ENCODE measurements at regions not wholly inside any gene's neighbourhood (a gene's known extent, or its start where the extent isn't known, plus 50 kb on each side); places are given as distances from the start of the nearest gene placed in this dataset.

DNA sequence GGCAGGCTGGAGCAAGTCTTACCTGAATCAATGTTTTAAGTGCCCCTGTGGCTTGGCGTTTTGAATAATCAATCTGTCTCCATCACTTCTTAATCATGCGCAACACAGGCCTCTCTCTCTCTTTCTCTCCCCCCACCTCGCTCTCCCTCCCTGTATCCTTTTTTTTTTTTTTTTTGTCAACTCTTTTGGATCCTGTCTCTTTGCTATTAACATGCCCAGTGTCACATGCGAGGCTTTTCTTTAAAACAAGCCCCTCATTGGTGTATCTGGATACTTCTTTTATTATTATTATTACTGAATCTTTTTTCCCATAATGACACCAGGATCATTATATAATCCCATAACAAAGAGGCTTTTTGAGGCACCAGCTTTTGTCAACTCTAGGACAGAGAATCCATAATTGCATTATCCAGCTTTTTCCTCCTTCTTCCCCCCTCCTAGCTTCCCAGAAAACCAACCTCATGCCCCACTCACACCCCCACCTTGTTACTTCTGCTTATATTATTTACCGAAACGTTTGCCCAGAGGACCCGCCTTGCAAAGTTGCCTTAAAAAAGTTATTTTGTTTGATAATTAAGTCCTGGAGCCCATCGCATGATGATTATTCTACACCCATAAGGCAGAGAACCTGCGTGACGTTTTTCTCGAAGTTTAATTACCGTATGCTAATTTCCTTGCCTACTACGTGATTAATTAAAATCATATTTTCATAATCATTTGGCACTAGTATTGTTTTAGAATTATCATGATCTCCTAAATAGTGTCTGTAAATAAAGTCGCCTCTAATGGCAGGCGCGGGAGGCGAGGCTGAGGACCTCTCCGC is 148.1 kb upstream of the ZNF536 start:
- intact Hi-C loops (cut with DNase I): loop anchor here (5.0 to 10.0 kb wide), 2 partner anchors 183 to 421 kb away; no protein-coding TSS in a partner anchor
- ATAC-seq: no peak

DNA sequence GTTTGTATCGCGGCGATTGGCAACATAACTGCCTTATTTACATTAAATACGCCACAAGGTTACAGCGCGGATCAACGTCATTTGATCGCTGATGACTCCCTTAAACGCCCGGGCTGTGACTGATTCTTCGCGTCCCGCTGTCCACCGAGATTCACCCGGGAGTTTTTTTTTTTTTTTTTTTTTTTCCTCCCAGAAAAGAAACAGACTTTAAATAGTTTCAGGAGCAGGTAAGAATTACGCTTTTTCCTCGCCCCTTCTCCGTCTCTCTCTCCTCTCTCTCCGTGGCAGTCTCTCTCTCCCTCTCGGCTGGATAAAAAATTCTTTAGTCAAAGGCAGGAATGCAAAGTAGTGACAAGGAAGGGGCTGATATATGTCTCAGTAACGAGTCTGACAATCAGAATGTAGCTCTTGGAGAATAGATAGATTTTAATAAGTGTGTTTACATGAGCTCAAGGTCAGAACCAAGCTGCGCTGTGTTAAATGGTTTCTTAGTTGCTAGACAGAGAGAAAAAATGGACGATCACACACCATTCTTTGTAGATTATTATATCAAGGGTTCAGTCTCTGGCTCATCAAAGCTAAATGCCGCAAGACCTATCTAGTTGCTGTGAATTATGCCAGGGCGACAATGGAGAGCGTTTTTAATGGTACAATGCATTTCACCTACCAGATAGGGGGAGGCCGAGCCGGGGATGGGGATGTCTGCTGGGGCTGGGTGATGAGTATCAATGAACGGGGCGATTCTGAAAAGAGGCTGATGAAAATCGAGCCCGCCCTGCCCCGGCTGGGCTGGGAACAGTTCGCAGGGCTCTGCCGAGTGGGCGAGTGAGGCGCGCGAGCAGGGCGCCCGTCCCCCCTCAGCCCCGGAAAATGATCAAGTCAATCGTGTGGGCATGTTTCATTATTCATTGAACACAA is 147.2 kb upstream of the ZNF536 start:
- intact Hi-C loops (cut with DNase I): loop anchor here (5.0 to 10.0 kb wide), 3 partner anchors 182 to 422 kb away; no protein-coding TSS in a partner anchor
- ATAC-seq: no peak
- DNase-seq: no peak

More for the DNA sequence above, 148.1 kb upstream of the ZNF536 start:
- DNase-seq: no peak

DNA sequence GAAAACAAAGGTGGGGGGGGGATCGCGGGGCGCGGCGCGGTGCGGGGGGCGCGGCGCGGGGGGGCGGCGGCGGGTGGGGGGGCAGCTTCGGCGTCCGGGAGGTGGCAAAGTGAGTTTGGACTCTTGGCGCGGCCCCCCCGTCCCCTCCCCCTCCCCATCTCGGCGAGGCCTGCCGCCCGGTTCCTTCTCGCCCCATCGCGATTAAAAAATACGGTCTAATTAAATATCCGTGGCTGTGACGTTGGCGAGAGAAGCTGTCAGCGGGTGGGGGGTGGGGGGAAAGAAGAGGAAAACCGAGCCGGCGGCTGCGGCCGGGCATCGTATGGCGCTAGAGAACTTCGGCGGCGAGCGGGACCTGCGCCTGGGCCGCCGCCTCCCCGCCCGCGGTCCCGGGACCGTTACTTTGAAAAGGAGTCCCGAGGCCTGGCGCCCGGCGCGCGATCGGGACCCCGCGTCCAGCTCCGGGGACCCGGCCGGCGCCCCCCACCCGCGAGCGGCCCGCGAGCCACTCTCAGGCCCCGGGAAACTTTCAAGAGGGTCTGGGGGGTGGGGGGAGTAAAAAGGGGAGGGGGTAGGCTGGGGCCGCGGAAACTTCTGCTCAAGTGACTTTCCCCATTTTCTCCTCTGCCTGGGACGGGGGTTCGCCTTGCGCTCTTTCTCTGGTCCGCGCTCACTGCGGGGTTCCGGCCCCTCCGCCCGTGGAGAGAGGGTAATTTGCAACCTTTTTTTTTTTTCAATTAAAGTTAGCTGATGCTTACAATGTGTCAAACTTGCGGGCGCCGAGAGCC is 146.3 kb upstream of the ZNF536 start:
- ATAC-seq (no peak), DNase-seq (no peak)
- intact Hi-C loops (cut with DNase I): loop anchor here (5.0 to 10.0 kb wide), 3 partner anchors 181 to 421 kb away; no protein-coding TSS in a partner anchor

DNA sequence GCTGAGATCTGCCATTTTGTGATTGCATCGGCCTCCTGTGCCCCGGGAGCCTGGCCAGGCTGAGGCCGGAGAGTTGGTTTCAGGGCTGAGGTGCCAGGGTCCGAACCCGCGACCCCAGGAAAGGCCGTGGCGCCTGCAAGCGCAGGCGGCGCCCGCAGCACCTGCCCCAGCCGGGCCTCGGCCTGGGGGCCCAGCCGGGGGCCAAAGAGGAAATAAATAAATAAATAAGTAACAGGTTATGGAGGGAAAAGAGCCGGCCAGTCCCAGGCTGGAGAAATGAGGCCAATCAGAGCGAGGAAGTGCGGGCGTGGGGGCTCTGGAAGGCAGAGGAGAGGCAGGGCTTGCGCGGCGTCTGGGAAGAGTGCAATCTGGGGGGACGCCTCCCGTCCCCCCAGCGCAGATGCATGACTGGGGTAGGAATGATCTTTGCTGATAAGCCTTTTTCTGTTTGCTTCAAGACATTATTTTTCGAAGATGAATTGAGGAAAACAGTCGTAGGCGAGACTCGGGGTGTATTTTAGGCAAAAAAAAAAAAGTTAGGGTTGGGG is 145.6 kb upstream of the ZNF536 start:
- no peak for DNase-seq
- peak in 1 of 2 donors; percentile 16 for ATAC-seq

DNA sequence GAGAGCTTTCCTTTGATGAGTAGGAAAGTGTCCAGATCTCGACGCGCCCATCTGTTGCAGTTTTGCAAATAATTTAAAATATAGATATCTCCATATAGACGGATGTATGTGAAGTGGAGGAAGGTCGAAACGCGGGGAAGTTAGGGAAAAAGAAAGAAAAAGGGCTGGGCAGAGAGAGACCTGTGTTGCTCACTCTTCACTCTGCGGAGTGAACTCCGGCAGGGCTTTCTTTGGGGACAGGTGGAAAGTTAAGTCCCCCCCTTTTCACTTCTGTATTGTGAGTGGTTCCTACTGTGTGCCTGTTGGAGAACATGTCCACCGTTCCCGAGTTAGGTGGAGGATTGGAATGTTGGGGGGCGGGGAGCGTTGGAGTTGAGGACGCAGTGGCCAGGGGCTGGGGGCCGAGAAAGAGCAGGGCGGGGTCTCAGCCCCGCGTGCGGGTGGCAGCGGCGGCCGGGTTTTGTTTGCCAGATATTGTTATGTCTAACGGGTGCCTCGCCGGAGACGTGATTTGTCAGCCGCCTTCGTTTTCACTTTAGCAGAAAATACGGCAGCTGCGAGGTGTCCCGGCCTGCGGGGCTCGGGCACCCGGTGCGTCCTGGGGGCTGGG is 145.1 kb upstream of the ZNF536 start:
- intact Hi-C loops (cut with DNase I): loop anchor here (5.0 to 10.0 kb wide), 3 partner anchors 180 to 420 kb away; no protein-coding TSS in a partner anchor
- ATAC-seq (no peak), DNase-seq (no peak)

More for the DNA sequence above, 145.6 kb upstream of the ZNF536 start:
- intact Hi-C loops (cut with DNase I): loop anchor here (5.0 to 10.0 kb wide), 3 partner anchors 181 to 421 kb away; no protein-coding TSS in a partner anchor

DNA sequence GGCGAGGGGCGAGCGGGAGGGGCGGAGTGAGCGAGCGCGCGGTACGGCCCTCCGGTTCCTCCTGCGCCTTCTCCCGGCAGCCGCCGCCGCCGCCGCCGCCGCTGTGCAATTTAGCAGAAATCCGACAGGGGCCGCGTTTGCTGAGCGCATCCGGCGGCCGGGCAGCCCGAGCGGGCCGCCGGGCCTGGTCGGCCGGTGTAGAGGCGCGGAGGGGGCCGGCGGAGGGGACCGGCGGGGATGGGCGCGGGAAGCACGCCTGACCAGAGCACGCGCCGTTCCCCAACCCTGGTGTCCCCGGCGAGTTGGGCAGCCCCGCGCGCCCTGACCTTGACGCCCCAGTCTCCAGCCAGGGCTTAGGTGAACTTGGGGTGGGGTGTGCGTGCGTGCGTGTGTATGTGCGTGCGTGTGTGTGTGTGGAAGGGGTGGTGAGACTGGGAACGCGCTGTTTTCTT is 144.5 kb upstream of the ZNF536 start:
- ATAC-seq (peak; percentile 80 to 82), DNase-seq (peak; percentile 65)
- intact Hi-C loops (cut with DNase I): loop anchor here (5.0 to 10.0 kb wide), 3 partner anchors 180 to 420 kb away; no protein-coding TSS in a partner anchor

DNA sequence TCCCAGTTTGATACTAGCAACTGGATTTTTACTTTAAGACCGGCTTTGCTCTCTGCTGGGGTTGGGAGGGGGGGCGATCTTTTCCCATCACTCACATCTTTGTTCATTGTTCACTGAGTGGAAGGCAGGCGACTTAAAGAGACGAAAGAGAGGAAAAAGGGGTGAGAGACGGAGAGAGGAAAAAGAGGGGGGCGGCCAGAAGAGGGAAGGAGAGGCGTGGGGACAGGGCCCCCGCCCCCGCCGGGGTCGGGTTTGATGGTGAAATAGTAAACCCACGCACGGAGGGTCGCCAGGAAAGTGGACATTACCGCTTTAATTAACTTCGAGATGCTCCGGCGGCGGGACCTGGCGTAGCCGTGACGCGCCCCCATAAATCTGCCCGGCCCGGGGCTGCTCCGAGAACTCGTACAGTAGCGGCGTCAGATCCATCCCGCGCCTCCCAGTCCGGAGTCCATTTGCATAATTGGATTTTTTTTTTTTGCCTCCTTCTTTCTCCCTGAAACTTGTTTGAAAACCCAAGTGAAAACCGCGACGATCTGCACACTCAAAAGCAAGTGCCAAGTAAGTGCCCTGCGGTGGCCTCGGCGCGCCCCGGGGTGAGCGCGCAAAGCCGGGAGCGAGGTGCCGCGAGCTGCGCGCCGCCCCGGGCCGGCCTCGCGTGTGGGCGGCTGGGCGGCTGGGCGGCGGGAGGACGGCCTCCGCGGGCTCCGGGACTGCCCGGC is 143.9 kb upstream of the ZNF536 start:
- intact Hi-C loops (cut with DNase I): loop anchor here (5.0 to 10.0 kb wide), 3 partner anchors 179 to 419 kb away; no protein-coding TSS in a partner anchor
- ATAC-seq: peak in 1 of 2 donors; percentile 47
- DNase-seq: no peak

DNA sequence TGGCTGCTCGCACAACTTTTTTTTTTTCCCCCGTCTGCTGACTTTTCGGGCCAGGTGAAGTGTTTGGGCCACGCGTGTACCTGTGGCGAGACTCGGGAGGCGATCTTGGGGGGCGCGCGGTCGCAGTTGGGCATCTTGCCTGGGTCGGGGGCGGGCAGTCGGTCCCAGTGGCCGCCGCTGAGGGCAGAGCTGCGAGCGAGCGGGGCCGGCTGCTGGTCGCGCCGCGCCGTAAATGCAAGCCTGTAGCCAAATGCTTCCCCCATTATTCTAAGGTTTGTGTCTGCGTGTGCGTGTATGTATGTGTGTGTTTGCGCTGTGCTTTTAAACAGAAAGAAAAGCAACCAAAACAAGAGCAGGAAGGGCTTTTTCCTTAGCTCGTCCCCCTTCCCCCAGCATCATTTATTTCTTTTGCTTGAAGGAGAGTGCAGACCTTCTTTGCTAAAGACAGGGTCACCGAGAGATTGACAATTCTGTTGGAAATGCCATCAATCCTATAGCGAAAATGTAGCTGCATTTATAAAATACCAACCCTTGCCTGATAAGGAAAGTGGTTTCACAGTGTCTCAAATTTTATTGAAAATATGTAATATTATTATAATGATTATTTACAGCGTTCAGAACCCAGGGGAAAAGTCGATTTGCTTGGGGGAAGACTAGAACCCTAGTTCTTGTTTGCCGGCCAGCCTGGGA is 143.2 kb upstream of the ZNF536 start:
- ATAC-seq (no peak), DNase-seq (no peak)
- intact Hi-C loops (cut with DNase I): loop anchor here (5.0 to 10.0 kb wide), 3 partner anchors 178 to 418 kb away; no protein-coding TSS in a partner anchor

DNA sequence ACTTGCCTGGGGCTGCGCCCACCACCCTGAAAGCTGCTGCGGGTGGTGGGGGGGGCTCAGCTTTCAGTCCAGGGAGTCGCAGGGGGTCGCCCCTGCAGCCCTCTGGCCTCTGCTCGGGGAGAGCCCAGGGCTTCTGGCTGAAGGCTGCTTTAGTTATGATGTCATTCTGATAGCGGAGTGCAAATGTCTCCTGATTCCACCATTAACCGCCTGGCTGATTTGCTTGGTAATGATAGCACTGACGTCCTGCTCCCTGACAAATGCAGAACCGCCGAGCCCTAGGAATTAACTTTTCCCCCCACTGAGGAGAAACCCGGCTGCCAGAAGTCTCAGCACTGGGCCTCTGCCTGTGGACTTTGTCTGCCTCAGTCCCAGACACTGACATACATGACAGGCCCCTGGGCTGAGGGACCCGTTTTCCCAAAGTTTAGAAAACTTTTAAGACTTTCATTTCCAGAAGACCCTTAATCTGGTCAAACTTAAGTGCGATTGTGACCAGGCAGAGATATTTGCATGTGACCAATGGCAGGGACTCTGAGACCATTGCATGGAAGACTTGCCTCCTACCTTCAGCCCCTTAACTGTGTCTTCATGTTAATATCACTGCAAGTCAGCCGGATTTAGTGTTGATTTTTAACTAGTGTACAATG is 142.5 kb upstream of the ZNF536 start:
- intact Hi-C loops (cut with DNase I): loop anchor here (5.0 to 10.0 kb wide), 3 partner anchors 178 to 418 kb away; no protein-coding TSS in a partner anchor
- peak in 1 of 2 donors; percentile 18 for ATAC-seq
- no peak for DNase-seq

DNA sequence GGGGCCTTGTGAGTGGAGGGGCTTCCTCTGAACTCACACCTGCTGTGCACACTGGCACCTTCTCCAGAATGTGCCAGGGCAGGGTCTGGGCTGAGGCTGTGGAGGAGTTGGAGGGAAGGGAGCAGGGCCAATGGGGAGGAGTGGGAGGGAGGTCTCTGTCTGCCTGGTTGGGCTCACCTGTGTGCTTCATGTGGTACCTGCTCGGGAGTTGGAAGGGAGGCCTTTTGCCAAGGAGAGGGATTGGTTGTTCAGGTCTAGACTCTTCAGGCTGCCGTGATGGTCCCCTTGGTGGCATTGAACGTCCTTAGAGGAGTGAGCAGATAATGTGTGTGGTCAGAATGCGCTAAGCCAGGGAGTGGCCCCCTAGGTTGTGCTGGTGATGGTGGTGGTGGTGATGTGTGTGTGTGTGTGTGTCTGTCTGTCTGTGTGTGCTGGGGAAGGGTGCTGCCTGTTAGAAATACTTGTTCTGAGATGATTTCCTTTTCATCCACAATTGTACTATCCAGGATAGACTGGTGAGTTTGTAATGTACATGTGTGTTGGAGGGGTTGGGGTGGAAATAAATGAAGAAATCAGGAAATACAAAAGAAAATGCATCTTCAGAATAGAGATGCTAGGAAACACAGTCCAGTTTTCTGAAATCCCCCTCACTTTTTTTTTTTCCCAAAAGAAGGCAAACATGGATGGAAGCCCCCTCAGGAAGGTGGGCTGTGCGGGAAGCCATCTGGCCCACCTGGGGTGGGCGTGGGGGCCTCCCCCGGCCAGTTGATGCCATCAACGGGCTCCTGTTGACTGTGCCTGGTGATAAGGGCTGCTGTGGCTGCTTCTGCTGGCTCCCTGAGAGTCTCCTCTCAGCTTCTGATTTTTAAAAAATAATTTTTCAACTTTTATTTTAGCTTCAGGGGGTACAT is 140.5 kb upstream of the ZNF536 start:
- no peak for ATAC-seq
- intact Hi-C loops (cut with DNase I): no loop called here
- DNase-seq: no peak

DNA sequence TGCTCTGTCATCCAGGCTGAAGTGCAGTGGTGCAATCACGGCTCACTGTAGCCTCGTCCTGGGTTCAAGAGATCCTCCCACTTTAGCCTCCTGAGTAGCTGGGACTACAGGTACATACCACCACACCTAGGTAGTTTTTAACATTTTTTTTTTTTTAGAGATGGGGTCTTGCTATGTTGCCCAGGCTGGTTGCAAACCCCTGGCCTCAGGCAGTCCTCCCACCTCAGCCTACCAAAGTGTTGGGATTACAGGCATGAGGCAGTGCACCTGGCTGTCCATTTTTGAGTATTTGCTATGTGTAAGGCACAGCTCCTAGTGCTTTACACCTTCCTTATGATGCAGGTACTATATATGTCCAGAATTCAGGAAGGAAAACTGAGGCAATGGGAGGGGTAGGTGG is 138.8 kb upstream of the ZNF536 start:
- ATAC-seq (no peak), DNase-seq (no peak)
- intact Hi-C loops (cut with DNase I): no loop called here

DNA sequence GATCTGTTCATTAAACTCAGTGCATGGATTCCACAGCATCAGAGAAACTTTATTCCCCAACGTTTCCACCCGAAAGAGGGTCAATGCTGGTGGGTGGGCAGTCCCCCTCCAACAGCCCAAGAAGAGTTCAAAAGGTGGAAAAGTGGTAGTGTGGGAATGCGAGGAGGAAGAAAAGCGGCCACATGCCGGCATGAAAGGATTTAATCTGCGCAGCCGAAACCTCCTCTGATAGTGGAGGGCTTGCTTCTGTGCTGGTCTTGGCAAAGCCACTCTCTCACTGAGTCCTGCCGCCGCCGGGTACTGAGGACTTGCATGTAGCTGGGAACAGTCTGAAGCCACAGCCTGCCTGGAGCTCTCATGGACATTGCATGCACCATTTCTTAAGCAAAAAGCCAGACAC is 136.2 kb upstream of the ZNF536 start:
- intact Hi-C loops (cut with DNase I): no loop called here
- no peak for DNase-seq
- ATAC-seq: peak in 1 of 2 donors; percentile 59

DNA sequence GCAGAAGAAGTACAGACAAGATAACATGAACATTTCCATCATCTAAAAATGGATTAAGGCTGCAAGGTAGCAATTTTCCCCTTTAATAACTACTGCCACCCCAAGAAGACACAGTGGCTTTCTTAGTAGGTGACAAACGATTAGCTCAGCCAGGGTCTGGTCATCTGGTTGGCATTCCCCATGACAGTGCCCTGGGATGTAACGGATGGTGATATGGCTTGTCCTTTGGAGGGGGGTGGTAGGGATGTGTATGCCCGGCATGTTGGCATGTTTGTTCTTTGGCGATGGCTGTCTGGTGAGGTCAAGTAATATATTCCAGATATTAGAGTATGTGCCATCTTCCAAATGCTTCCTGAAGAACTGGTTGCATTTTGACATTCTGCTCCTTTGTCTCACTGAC is 135.6 kb upstream of the ZNF536 start:
- ATAC-seq (no peak), DNase-seq (no peak)
- intact Hi-C loops (cut with DNase I): no loop called here

DNA sequence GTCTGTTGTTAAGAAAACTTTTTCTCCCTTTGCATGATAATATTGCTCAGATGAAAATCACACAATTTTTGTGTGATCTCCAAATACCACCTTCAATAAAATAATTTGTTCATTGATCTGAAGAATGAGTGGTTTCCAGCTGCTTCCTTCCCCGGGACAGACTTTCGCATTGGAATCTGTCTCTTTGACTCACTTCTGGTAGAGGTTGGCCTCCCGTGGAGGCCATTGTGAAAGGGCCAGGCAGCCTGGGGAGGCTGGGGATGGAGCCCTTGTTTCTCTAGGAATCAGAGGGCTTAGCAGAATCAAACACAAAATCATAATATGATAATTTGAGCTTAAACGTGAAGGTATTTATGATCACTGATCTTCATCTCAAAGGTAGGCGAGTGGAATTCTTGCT is 135.0 kb upstream of the ZNF536 start:
- ATAC-seq: no peak
- intact Hi-C loops (cut with DNase I): no loop called here
- no peak for DNase-seq
